HepG2 (cell line): ENCODE measurements at regions not wholly inside any gene's neighbourhood (a gene's known extent, or its start where the extent isn't known, plus 50 kb on each side); places are given as distances from the start of the nearest gene placed in this dataset.

Experiments
- ATAC-seq: fragments of 200-7000 bp; cut with Tn5 transposase; 3 replicates; pipeline ENCODE4 v1.9.1; 2020; ENCODE audit warnings: mild to moderate bottlenecking, moderate library complexity
- BruUV-seq: library from RNA; stranded (reverse); fragments of 400-500 nt; replicated peaks from 2 replicates; lab custom pipeline; 2021; lab: Mats Ljungman, UMichigan
- CTCF ChIA-PET: fragments of 300-600 bp; formaldehyde crosslinking; extraction: SDS; loops from one replicate; lab custom pipeline; 2021; ENCODE audit warnings: low total read pairs, inconsistent platforms, low intra/inter-chr PET ratio; lab: Yijun Ruan, JAX
- POLR2A ChIA-PET: fragments of 350-600 bp; sonication (Branson Sonifier 250); formaldehyde crosslinking; loops from one replicate; lab custom pipeline; 2020; ENCODE audit warnings: antibody characterized with exemption, inconsistent platforms; lab: Yijun Ruan, JAX
- DNase-seq: peaks from one replicate; pipeline ENCODE4 v3.0.0-alpha.2; 2015; ENCODE audit warnings: low spot score
- FAIRE-seq: peaks from 3 replicates; lab custom pipeline; 2011; peaks lifted over from hg19 to GRCh38; lab: Jason Lieb, UNC
- H2AFZ ChIP-seq: one replicate; pipeline ENCODE4 v1.6.1; 2011; ENCODE audit warnings: low read length, inconsistent platforms
- H3K27ac ChIP-seq: fragments of 300-600 bp; 3 replicates; pipeline ENCODE4 v1.8.0; 2011; ENCODE audit warnings: mixed run types, mild to moderate bottlenecking, mixed read lengths, low read length, inconsistent platforms; ENCODE audit not compliant: insufficient read depth; ENCODE audit errors: extremely low read length
- H3K27me3 ChIP-seq, 2 experiments: fragments of 200-600 bp in 1 of 2; 2 replicates in 1 of 2; 3 replicates in 1 of 2; pipeline versions ENCODE4 v1.6.0 to v1.8.0; 2011; ENCODE audit warnings: low read length in 2 of 2, mild to moderate bottlenecking in 2 of 2, moderate library complexity in 2 of 2, inconsistent platforms in 1 of 2; ENCODE audit not compliant: insufficient read depth in 2 of 2, control insufficient read depth in 1 of 2
- H3K36me3 ChIP-seq, 2 experiments: fragments of 200-600 bp in 1 of 2; replicated peaks in 1 of 2; 2 replicates in 1 of 2; 3 replicates in 1 of 2; pipeline versions ENCODE4 v1.5.1 to v1.8.0; 2011; ENCODE audit warnings: low read length in 2 of 2, inconsistent platforms in 1 of 2; ENCODE audit not compliant: insufficient read depth in 2 of 2, control insufficient read depth in 1 of 2
- H3K4me1 ChIP-seq: 2 replicates; pipeline ENCODE4 v1.5.1; 2012; ENCODE audit warnings: low read length, inconsistent platforms; ENCODE audit not compliant: insufficient read depth
- H3K4me2 ChIP-seq: 2 replicates; pipeline ENCODE4 v1.6.0; 2011; ENCODE audit warnings: low read depth, low read length, inconsistent platforms
- H3K4me3 ChIP-seq, 3 experiments: fragments of 200-600 bp in 1 of 3; sonication (generic), shearing (Covaris generic) in 1 of 3; replicated peaks in 1 of 3; 2 replicates each; pipeline ENCODE4 v1.5.1; 2011 to 2016; ENCODE audit warnings: low read length in 3 of 3, inconsistent platforms in 2 of 3, low read depth in 2 of 3, mild to moderate bottlenecking in 2 of 3, control low read depth in 1 of 3, mixed read lengths in 1 of 3; ENCODE audit not compliant: insufficient read depth in 1 of 3
- H3K79me2 ChIP-seq: one replicate; pipeline ENCODE4 v1.6.1; 2011; ENCODE audit warnings: low read length, inconsistent platforms; ENCODE audit not compliant: insufficient read depth
- H3K9ac ChIP-seq: 2 replicates; pipeline ENCODE4 v1.6.0; 2011; ENCODE audit warnings: mild to moderate bottlenecking, low read depth, low read length, inconsistent platforms; ENCODE audit not compliant: insufficient read depth
- H3K9me3 ChIP-seq: 2 replicates; pipeline ENCODE4 v1.5.1; 2012; ENCODE audit warnings: mild to moderate bottlenecking, low read length
- H4K20me1 ChIP-seq: 2 replicates; pipeline ENCODE4 v1.6.0; 2011; ENCODE audit warnings: inconsistent platforms, mild to moderate bottlenecking, low read length, moderate library complexity; ENCODE audit not compliant: insufficient read depth
- BCLAF1 ChIP-seq: fragments of 450-650 bp; IDR thresholded peaks from 2 replicates; pipeline ENCODE4 v1.6.1; 2017; ENCODE audit warnings: mild to moderate bottlenecking
- DDIT3 ChIP-seq: sonication (generic); formaldehyde crosslinking; IDR thresholded peaks from 2 replicates; pipeline ENCODE4 v1.4.0; 2020; ENCODE audit warnings: mild to moderate bottlenecking, missing genetic modification reagents
- DZIP1 ChIP-seq: sonication (generic); formaldehyde crosslinking; IDR thresholded peaks from 2 replicates; pipeline ENCODE4 v1.5.0; 2020; ENCODE audit warnings: mild to moderate bottlenecking, missing genetic modification reagents
- HMGA1 ChIP-seq: sonication (generic); formaldehyde crosslinking; conservative IDR thresholded peaks from 2 replicates; pipeline ENCODE4 v1.4.0; 2020; ENCODE audit warnings: missing genetic modification reagents
- RNF2 ChIP-seq: fragments of 450-650 bp; conservative IDR thresholded peaks from 2 replicates; pipeline ENCODE4 v1.6.1; 2016; ENCODE audit warnings: low read depth
- ZNF577 ChIP-seq: sonication (generic); formaldehyde crosslinking; IDR thresholded peaks from 2 replicates; pipeline ENCODE4 v1.4.0; 2020; ENCODE audit warnings: mild to moderate bottlenecking, low read depth, missing genetic modification reagents, borderline replicate concordance
- ZSCAN21 ChIP-seq: sonication (generic); formaldehyde crosslinking; IDR thresholded peaks from 2 replicates; pipeline ENCODE4 v1.8.0; 2022; ENCODE audit warnings: mild to moderate bottlenecking, missing genetic modification reagents, moderate library complexity, borderline replicate concordance
- WGBS: methylation state at CpG from one replicate; pipeline ENCODE4 v1.1.6; 2017; ENCODE audit warnings: low lambda C conversion rate; 5-methylcytosine and 5-hydroxymethylcytosine counted together
- in situ Hi-C: cut with HindIII; loops from 2 replicates; pipeline ENCODE4 v1.10.0; 2017; ENCODE audit warnings: low pct_unique_long_range_greater_than_20kb; ENCODE audit not compliant: extremely low pct_ligation_motif_present
- intact Hi-C: fragments of 100-400 bp; cut with micrococcal nuclease; formaldehyde crosslinking; loops from one replicate; pipeline ENCODE4 v1.10.0; 2022; ENCODE audit not compliant: unreplicated experiment
- TF ChIP-seq, protein P1 (sequence below), 2 experiments: sonication (generic) in 1 of 2; formaldehyde crosslinking in 1 of 2; IDR thresholded peaks; 2 replicates each; pipeline versions ENCODE4 v1.4.0 to v1.6.1; 2016 to 2020; ENCODE audit warnings: borderline replicate concordance in 1 of 2, low read depth in 1 of 2, mild to moderate bottlenecking in 1 of 2, missing genetic modification reagents in 1 of 2

DNA sequence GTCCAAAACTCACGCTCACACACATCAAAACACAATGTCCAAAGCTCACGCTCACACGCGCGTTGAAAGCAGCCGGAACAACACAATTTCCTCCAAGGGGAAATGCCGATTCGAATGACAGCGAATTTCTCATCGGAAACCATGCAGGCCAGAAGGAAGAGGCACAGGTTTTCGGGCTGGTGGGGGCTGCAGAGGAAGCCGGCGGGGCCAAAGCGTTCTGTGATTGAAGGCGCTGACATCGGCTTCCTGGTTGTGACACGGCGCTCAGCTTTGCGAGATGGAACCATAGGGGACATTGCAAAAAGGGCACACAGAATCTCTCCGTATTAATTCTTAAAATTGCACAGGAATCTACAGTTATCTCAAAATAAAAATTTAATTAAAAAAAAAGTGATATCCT lies 61.3 kb downstream of the FOXL3 start:
- Histone ChIP-seq H3K27me3 (peaks cover 7 to 23% of the 10 kb centered on the region in 2 experiments; a peak in 4 of 5 replicates), H3K79me2 (no peaks in the 10 kb centered on the region), H3K4me3 (no peak overlapping the region), H3K9me3 (no peaks in the 10 kb centered on the region), H3K4me2 (no peak overlapping the region), H3K4me1 (peaks cover 22% of the 10 kb centered on the region), H3K9ac (no peak overlapping the region), H2AFZ (no peak overlapping the region), H4K20me1 (no peaks in the 10 kb centered on the region), H3K27ac (no peak overlapping the region), H3K36me3 (no peaks in the 10 kb centered on the region)
- 88% methylated on average over 20 of the region's 20 CpGs for WGBS
- ChIA-PET CTCF (no interaction called here), POLR2A (interaction anchor here (1.1 kb wide), 1 partner anchor 21 kb away, joined by 3 read pairs; no protein-coding TSS in a partner anchor)
- FAIRE-seq (no peak), ATAC-seq (no peak), DNase-seq (no peak)
- no peak for TF ChIP-seq ZSCAN21 (CRISPR knock-in tag)
- no peak for TF ChIP-seq DDIT3 (CRISPR knock-in tag)
- no peak for TF ChIP-seq RNF2
- TF ChIP-seq BCLAF1, result no peak
- no peak for TF ChIP-seq DZIP1 (CRISPR knock-in tag)
- no peak for TF ChIP-seq HMGA1 (CRISPR knock-in tag)
- no peak for TF ChIP-seq ZNF577 (CRISPR knock-in tag)
- TF ChIP-seq, protein P1, sequence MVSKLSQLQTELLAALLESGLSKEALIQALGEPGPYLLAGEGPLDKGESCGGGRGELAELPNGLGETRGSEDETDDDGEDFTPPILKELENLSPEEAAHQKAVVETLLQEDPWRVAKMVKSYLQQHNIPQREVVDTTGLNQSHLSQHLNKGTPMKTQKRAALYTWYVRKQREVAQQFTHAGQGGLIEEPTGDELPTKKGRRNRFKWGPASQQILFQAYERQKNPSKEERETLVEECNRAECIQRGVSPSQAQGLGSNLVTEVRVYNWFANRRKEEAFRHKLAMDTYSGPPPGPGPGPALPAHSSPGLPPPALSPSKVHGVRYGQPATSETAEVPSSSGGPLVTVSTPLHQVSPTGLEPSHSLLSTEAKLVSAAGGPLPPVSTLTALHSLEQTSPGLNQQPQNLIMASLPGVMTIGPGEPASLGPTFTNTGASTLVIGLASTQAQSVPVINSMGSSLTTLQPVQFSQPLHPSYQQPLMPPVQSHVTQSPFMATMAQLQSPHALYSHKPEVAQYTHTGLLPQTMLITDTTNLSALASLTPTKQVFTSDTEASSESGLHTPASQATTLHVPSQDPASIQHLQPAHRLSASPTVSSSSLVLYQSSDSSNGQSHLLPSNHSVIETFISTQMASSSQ (IDR thresholded peaks at IDR 0.05; ENCODE audit: low read depth), result no peak
- TF ChIP-seq, protein P1 (CRISPR knock-in tag; IDR thresholded peaks at IDR 0.05; ENCODE audit: borderline replicate concordance), result no peak
- intact Hi-C loops (no loop called here), in situ Hi-C loops (no loop called here)
- BruUV-seq, result no TSS peak
